H1 (cell line): ENCODE measurements at regions not wholly inside any gene's neighbourhood (a gene's known extent, or its start where the extent isn't known, plus 50 kb on each side); places are given as distances from the start of the nearest gene placed in this dataset.

Experiments
- CTCF ChIA-PET: fragments of 300-600 bp; sonication (Branson Sonifier 250); formaldehyde crosslinking; loops from one replicate; lab custom pipeline; 2021; ENCODE audit not compliant: partially characterized antibody; lab: Charles Lee
- POLR2A ChIA-PET: fragments of 300-600 bp; sonication (Branson Sonifier 250); formaldehyde crosslinking; loops from one replicate; lab custom pipeline; 2021; ENCODE audit warnings: inconsistent platforms; ENCODE audit not compliant: partially characterized antibody; lab: Charles Lee
- DNase-seq, 2 experiments: peaks; one replicate each; pipeline versions ENCODE4 v3.0.0 to v3.0.0-alpha.2; 2010 to 2022; ENCODE audit warnings: low spot score in 2 of 2, low read depth in 1 of 2, mixed read lengths in 1 of 2
- FAIRE-seq: peaks from 2 replicates; lab custom pipeline; 2011; peaks lifted over from hg19 to GRCh38; lab: Jason Lieb, UNC
- H2AFZ ChIP-seq: 2 replicates; pipeline ENCODE4 v1.8.1; 2012; ENCODE audit warnings: low read length, inconsistent platforms
- H2AK5ac ChIP-seq: 2 replicates; pipeline ENCODE4 v1.6.1; 2013; ENCODE audit warnings: low read depth, low read length
- H2BK120ac ChIP-seq: replicated peaks from 2 replicates; pipeline ENCODE3; 2013; ENCODE audit warnings: low read depth, low read length, inconsistent platforms
- H2BK12ac ChIP-seq: 2 replicates; pipeline ENCODE4 v1.6.1; 2013; ENCODE audit warnings: low read depth, low read length
- H2BK15ac ChIP-seq: 2 replicates; pipeline ENCODE4 v1.6.1; 2013; ENCODE audit warnings: low read length
- H2BK20ac ChIP-seq: 2 replicates; pipeline ENCODE4 v1.6.1; 2013; ENCODE audit warnings: low read length
- H2BK5ac ChIP-seq: 2 replicates; pipeline ENCODE4 v1.6.1; 2013; ENCODE audit warnings: low read depth, low read length
- H3K14ac ChIP-seq: 2 replicates; pipeline ENCODE4 v1.6.1; 2013; ENCODE audit warnings: inconsistent platforms; ENCODE audit not compliant: insufficient read length
- H3K18ac ChIP-seq: 2 replicates; pipeline ENCODE4 v1.6.1; 2013; ENCODE audit warnings: low read length; ENCODE audit errors: extremely low read depth
- H3K23ac ChIP-seq: 2 replicates; pipeline ENCODE4 v1.6.1; 2013; ENCODE audit warnings: inconsistent platforms; ENCODE audit not compliant: insufficient read length
- H3K23me2 ChIP-seq: 2 replicates; pipeline ENCODE4 v1.6.1; 2013; ENCODE audit warnings: low read depth, low read length
- H3K27ac ChIP-seq: 2 replicates; pipeline ENCODE4 v1.6.1; 2011; ENCODE audit warnings: low read depth, low read length, inconsistent platforms
- H3K27me3 ChIP-seq, 4 experiments: replicated peaks in 1 of 4; 1 replicate in 1 of 4; 2 replicates in 3 of 4; pipeline versions ENCODE4 v1.6.1 to v1.8.1; 2011 to 2013; ENCODE audit warnings: low read length in 3 of 4, mild to moderate bottlenecking in 3 of 4, inconsistent platforms in 2 of 4, mixed read lengths in 2 of 4, moderate library complexity in 1 of 4; ENCODE audit not compliant: control insufficient read depth in 3 of 4, insufficient read depth in 3 of 4; ENCODE audit errors: extremely low read depth in 1 of 4
- H3K36me3 ChIP-seq, 4 experiments: 2 replicates each; pipeline versions ENCODE4 v1.6.1 to v1.8.1; 2011 to 2013; ENCODE audit warnings: mild to moderate bottlenecking in 4 of 4, low read length in 3 of 4, moderate library complexity in 2 of 4, control low read depth in 1 of 4, inconsistent platforms in 1 of 4; ENCODE audit not compliant: insufficient read depth in 4 of 4, control insufficient read depth in 2 of 4
- H3K4ac ChIP-seq: replicated peaks from 2 replicates; pipeline ENCODE3; 2013; ENCODE audit warnings: low read length, low read depth, mixed read lengths, inconsistent platforms; ENCODE audit not compliant: insufficient read length
- H3K4me1 ChIP-seq, 4 experiments: replicated peaks in 1 of 4; 1 replicate in 1 of 4; 2 replicates in 3 of 4; pipeline versions ENCODE4 v1.6.1 to v1.8.1; 2011 to 2013; ENCODE audit warnings: low read length in 3 of 4, inconsistent platforms in 2 of 4, mixed read lengths in 1 of 4; ENCODE audit not compliant: insufficient read depth in 4 of 4, control insufficient read depth in 3 of 4
- H3K4me2 ChIP-seq, 2 experiments: 2 replicates each; pipeline versions ENCODE4 v1.6.1 to v1.8.1; 2011 to 2013; ENCODE audit warnings: low read depth in 2 of 2, low read length in 2 of 2, control low read depth in 1 of 2, inconsistent platforms in 1 of 2, mild to moderate bottlenecking in 1 of 2; ENCODE audit not compliant: insufficient read depth in 1 of 2
- H3K4me3 ChIP-seq, 4 experiments: fragments of 200-600, 300-600 bp in 1 of 4; sonication (generic), shearing (Covaris generic), sonication (Bioruptor Twin) in 1 of 4; 2 replicates each; pipeline versions ENCODE4 v1.5.1 to v1.8.1; 2011 to 2016; ENCODE audit warnings: low read length in 4 of 4, low read depth in 3 of 4, control low read depth in 2 of 4, inconsistent platforms in 2 of 4, mild to moderate bottlenecking in 2 of 4, mixed read lengths in 1 of 4, moderate library complexity in 1 of 4; ENCODE audit not compliant: insufficient read depth in 2 of 4; ENCODE audit errors: extremely low read depth in 1 of 4
- H3K56ac ChIP-seq: replicated peaks from 2 replicates; pipeline ENCODE3; 2013; ENCODE audit warnings: low read depth, mild to moderate bottlenecking, mixed read lengths, low read length, inconsistent platforms; ENCODE audit not compliant: insufficient read length
- H3K79me1 ChIP-seq: 2 replicates; pipeline ENCODE4 v1.6.1; 2013; ENCODE audit warnings: low read depth, low read length, control low read depth
- H3K79me2 ChIP-seq, 2 experiments: 2 replicates each; pipeline versions ENCODE4 v1.6.1 to v1.8.1; 2012 to 2013; ENCODE audit warnings: low read length in 2 of 2, mild to moderate bottlenecking in 2 of 2, inconsistent platforms in 1 of 2; ENCODE audit not compliant: insufficient read depth in 2 of 2, control insufficient read depth in 1 of 2
- H3K9ac ChIP-seq, 4 experiments: replicated peaks in 1 of 4; 1 replicate in 1 of 4; 2 replicates in 3 of 4; pipeline versions ENCODE4 v1.6.1 to v1.8.1; 2011 to 2013; ENCODE audit warnings: low read depth in 3 of 4, low read length in 3 of 4, control low read depth in 2 of 4, mild to moderate bottlenecking in 2 of 4, moderate library complexity in 2 of 4, inconsistent platforms in 1 of 4; ENCODE audit errors: extremely low read depth in 1 of 4
- H3K9me3 ChIP-seq, 2 experiments: 2 replicates each; pipeline versions ENCODE4 v1.6.1 to v1.8.1; 2012 to 2013; ENCODE audit warnings: mild to moderate bottlenecking in 2 of 2, moderate library complexity in 2 of 2, control low read depth in 1 of 2, inconsistent platforms in 1 of 2, low read depth in 1 of 2, low read length in 1 of 2, mixed read lengths in 1 of 2; ENCODE audit not compliant: insufficient read depth in 2 of 2
- H4K20me1 ChIP-seq, 2 experiments: replicated peaks in 1 of 2; 2 replicates each; pipeline versions ENCODE3 to v1.8.1; 2011 to 2013; ENCODE audit warnings: inconsistent platforms in 2 of 2, low read length in 2 of 2, mild to moderate bottlenecking in 1 of 2; ENCODE audit not compliant: insufficient read depth in 2 of 2, control insufficient read depth in 1 of 2
- H4K5ac ChIP-seq: 2 replicates; pipeline ENCODE4 v1.6.1; 2013; ENCODE audit warnings: low read length, low read depth, mixed read lengths, inconsistent platforms; ENCODE audit not compliant: insufficient read length
- H4K8ac ChIP-seq: 2 replicates; pipeline ENCODE4 v1.8.0; 2013; ENCODE audit warnings: mild to moderate bottlenecking, moderate library complexity, low read length, inconsistent platforms; ENCODE audit not compliant: insufficient read depth; ENCODE audit errors: extremely low read depth
- H4K91ac ChIP-seq: replicated peaks from 2 replicates; pipeline ENCODE3; 2013; ENCODE audit warnings: low read length, mixed read lengths, inconsistent platforms; ENCODE audit not compliant: insufficient read length
- ATF2 ChIP-seq: IDR thresholded peaks from 2 replicates; pipeline ENCODE4 v1.6.1; 2012; ENCODE audit warnings: low read length, inconsistent platforms
- GABPA ChIP-seq: IDR thresholded peaks from 2 replicates; pipeline ENCODE4 v1.6.1; 2011; ENCODE audit warnings: mild to moderate bottlenecking, low read length, moderate library complexity, borderline replicate concordance; ENCODE audit not compliant: insufficient read depth
- HDAC2 ChIP-seq, 2 experiments: fragments of 300-600 bp in 1 of 2; sonication (generic) in 1 of 2; IDR thresholded peaks; 2 replicates each; pipeline ENCODE4 v1.6.1; 2011 to 2012; ENCODE audit warnings: low read depth in 2 of 2, low read length in 2 of 2, mild to moderate bottlenecking in 2 of 2, moderate library complexity in 2 of 2, borderline replicate concordance in 1 of 2, inconsistent platforms in 1 of 2
- JUND ChIP-seq: IDR thresholded peaks from 2 replicates; pipeline ENCODE4 v1.6.1; 2011; ENCODE audit warnings: mild to moderate bottlenecking, improper control_type of control experiment, low read length
- NANOG ChIP-seq: IDR thresholded peaks from 2 replicates; pipeline ENCODE4 v1.6.1; 2011; ENCODE audit warnings: low read length, low read depth, mild to moderate bottlenecking, inconsistent platforms; ENCODE audit not compliant: insufficient read depth, poor library complexity, severe bottlenecking
- RAD21 ChIP-seq, 2 experiments: IDR thresholded peaks in 1 of 2; conservative IDR thresholded peaks in 1 of 2; 2 replicates each; pipeline ENCODE4 v1.6.1; 2011; ENCODE audit warnings: low read depth in 2 of 2, low read length in 2 of 2, improper control_type of control experiment in 1 of 2, inconsistent platforms in 1 of 2, mild to moderate bottlenecking in 1 of 2, moderate library complexity in 1 of 2
- RBBP5 ChIP-seq: IDR thresholded peaks from 2 replicates; pipeline ENCODE4 v1.7.1; 2012; ENCODE audit warnings: low read depth, mild to moderate bottlenecking, inconsistent platforms, low read length, moderate library complexity, borderline replicate concordance
- SIN3A ChIP-seq, 2 experiments: IDR thresholded peaks in 1 of 2; conservative IDR thresholded peaks in 1 of 2; 2 replicates each; pipeline ENCODE4 v1.6.1; 2011 to 2012; ENCODE audit warnings: low read length in 2 of 2, improper control_type of control experiment in 1 of 2, low read depth in 1 of 2, mild to moderate bottlenecking in 1 of 2
- SUZ12 ChIP-seq: fragments of 200-600 bp; sonication (generic); IDR thresholded peaks from 2 replicates; pipeline ENCODE4 v1.6.1; 2012; ENCODE audit warnings: mild to moderate bottlenecking, inconsistent platforms, low read length, moderate library complexity, mixed read lengths
- WGBS, 2 experiments: shearing (Covaris generic) in 1 of 2; methylation state at CpG; one replicate each; pipeline versions ENCODE4 v1.1.6 to v1.1.7; 2013 to 2015; ENCODE audit warnings: low lambda C conversion rate in 2 of 2, mixed read lengths in 2 of 2, inconsistent platforms in 1 of 2, low coverage in 1 of 2, missing lambda C conversion rate in 1 of 2; ENCODE audit not compliant: insufficient replicate concordance in 2 of 2, insufficient coverage in 1 of 2, insufficient read length in 1 of 2; ENCODE audit errors: extremely low coverage in 1 of 2, missing lambda C conversion rate in 1 of 2; 5-methylcytosine and 5-hydroxymethylcytosine counted together

GRCh38 chr4:176627916-176628315 lies 164.8 kb downstream of the VEGFC start:
- Histone ChIP-seq H3K14ac (no peak overlapping the region), H3K4ac (no peak overlapping the region), H2BK15ac (no peak overlapping the region), H4K91ac (no peak overlapping the region), H2BK12ac (no peak overlapping the region), H3K56ac (no peak overlapping the region), H3K9me3 (peaks cover 0 to 4% of the 10 kb centered on the region in 2 experiments; a peak in 1 of 4 replicates), H4K8ac (no peak overlapping the region), H3K23ac (no peak overlapping the region), H3K9ac (no peak overlapping the region), H3K79me1 (no peaks in the 10 kb centered on the region), H3K18ac (no peak overlapping the region), H2BK5ac (no peak overlapping the region), H2AK5ac (no peak overlapping the region), H3K4me3 (no peak overlapping the region), H3K79me2 (no peaks in the 10 kb centered on the region), H3K4me1 (no peaks in the 10 kb centered on the region), H4K5ac (no peak overlapping the region), H3K36me3 (no peaks in the 10 kb centered on the region), H4K20me1 (no peaks in the 10 kb centered on the region), H2BK120ac (no peak overlapping the region), H3K27ac (no peak overlapping the region), H3K27me3 (no peaks in the 10 kb centered on the region), H3K23me2 (no peaks in the 10 kb centered on the region), H3K4me2 (no peak overlapping the region), H2BK20ac (no peak overlapping the region), H2AFZ (0 out of 2 replicates have a peak overlapping the region, but pooled peaks have one; percentile 3)
- DNase-seq: no peak
- 86% methylated on average over 4 of the region's 4 CpGs; no CpG with 5 or more reads in 1 of the 2 experiments for WGBS, 2 experiments
- ChIA-PET POLR2A (no interaction called here), CTCF (no interaction called here)
- FAIRE-seq: no peak
- TF ChIP-seq ATF2: no peak
- TF ChIP-seq JUND: no peak
- no peak for TF ChIP-seq HDAC2 (IDR thresholded peaks at IDR 0.05; ENCODE audit: borderline replicate concordance in 1 of 2, low read depth in 2 of 2, low read length in 2 of 2)
- no peak for TF ChIP-seq RAD21 (IDR thresholded peaks at IDR 0.05 in 1 of 2, conservative IDR thresholded peaks at IDR 0.05 in 1 of 2; ENCODE audit: low read depth in 2 of 2, low read length in 2 of 2)
- TF ChIP-seq GABPA: no peak
- no peak for TF ChIP-seq SUZ12
- TF ChIP-seq SIN3A (conservative IDR thresholded peaks at IDR 0.05 in 1 of 2, IDR thresholded peaks at IDR 0.05 in 1 of 2; ENCODE audit: low read depth in 1 of 2, low read length in 2 of 2): no peak
- TF ChIP-seq NANOG: no peak
- TF ChIP-seq RBBP5: no peak
